CD4-positive, alpha-beta T cell (primary cell): ENCODE measurements at regions not wholly inside any gene's neighbourhood (a gene's known extent, or its start where the extent isn't known, plus 50 kb on each side); places are given as distances from the start of the nearest gene placed in this dataset.

Source experiments
- ATAC-seq: fragments of 200-7000 bp; cut with Tn5 transposase; one replicate; pipeline ENCODE4 v1.10.0; 2022; ENCODE audit warnings: mild to moderate bottlenecking; ENCODE audit not compliant: poor library complexity
- CTCF ChIA-PET: fragments of 350-600 bp; sonication (Branson Sonifier 250); formaldehyde crosslinking; loops from one replicate; lab custom pipeline; 2021; ENCODE audit warnings: antibody characterized with exemption, inconsistent platforms; lab: Charles Lee
- POLR2A ChIA-PET: fragments of 350-600 bp; sonication (Branson Sonifier 250); formaldehyde crosslinking; loops from one replicate; lab custom pipeline; 2021; ENCODE audit warnings: antibody characterized with exemption, inconsistent platforms; lab: Charles Lee
- DNase-seq, 14 experiments: peaks; one replicate each; pipeline ENCODE4 v3.0.0-alpha.2; 2013 to 2020; ENCODE audit warnings: mixed read lengths in 2 of 14
- H3K27ac ChIP-seq, 2 donors: one replicate each; pipeline versions ENCODE4 v1.5.1 to v1.7.0; 2013; ENCODE audit warnings: low read length in 2 of 2, low read depth in 1 of 2, mild to moderate bottlenecking in 1 of 2
- H3K27me3 ChIP-seq, 2 experiments: 1 replicate in 1 of 2; 2 replicates in 1 of 2; pipeline versions ENCODE4 v1.6.1 to v1.7.0; 2013; ENCODE audit warnings: low read length in 2 of 2, control low read depth in 1 of 2, mild to moderate bottlenecking in 1 of 2, moderate library complexity in 1 of 2; ENCODE audit not compliant: insufficient read depth in 2 of 2, control insufficient read depth in 1 of 2
- H3K36me3 ChIP-seq: one replicate; pipeline ENCODE4 v1.6.1; 2013; ENCODE audit warnings: low read length, control low read depth; ENCODE audit not compliant: insufficient read depth
- H3K4me1 ChIP-seq: one replicate; pipeline ENCODE4 v1.6.1; 2013; ENCODE audit warnings: low read length, control low read depth; ENCODE audit not compliant: insufficient read depth
- H3K4me3 ChIP-seq: one replicate; pipeline ENCODE4 v1.5.1; 2013; ENCODE audit warnings: mild to moderate bottlenecking, low read length, moderate library complexity
- H3K9me3 ChIP-seq, 2 experiments: 1 replicate in 1 of 2; 2 replicates in 1 of 2; pipeline versions ENCODE4 v1.6.1 to v1.7.0; 2013; ENCODE audit warnings: low read length in 2 of 2, mild to moderate bottlenecking in 2 of 2, control low read depth in 1 of 2, moderate library complexity in 1 of 2; ENCODE audit not compliant: control insufficient read depth in 1 of 2, insufficient read depth in 1 of 2
- H3K27ac Mint-ChIP-seq: one replicate; pipeline ENCODE4 v1.8.0; 2020; ENCODE audit warnings: mixed read lengths
- H3K27me3 Mint-ChIP-seq: one replicate; pipeline ENCODE4 v1.8.0; 2021; ENCODE audit warnings: mixed read lengths
- H3K36me3 Mint-ChIP-seq: one replicate; pipeline ENCODE4 v1.8.0; 2021; ENCODE audit warnings: low read depth, mixed read lengths
- H3K4me1 Mint-ChIP-seq: one replicate; pipeline ENCODE4 v1.8.0; 2021; ENCODE audit warnings: low read depth, mixed read lengths
- H3K4me3 Mint-ChIP-seq: one replicate; pipeline ENCODE4 v1.8.0; 2020; ENCODE audit warnings: mild to moderate bottlenecking, mixed read lengths
- H3K9me3 Mint-ChIP-seq: one replicate; pipeline ENCODE4 v1.8.0; 2020; ENCODE audit warnings: mixed read lengths
- intact Hi-C, 2 experiments: fragments of 100-400 bp; cut with DNase I in 1 of 2; cut with micrococcal nuclease in 1 of 2; formaldehyde crosslinking; loops; one replicate each; pipeline versions ENCODE4 v1.15.1 to v1.9.0; 2023 to 2025; cut with DNase I, micrococcal nuclease
- TF ChIP-seq, protein P1 (sequence below): fragments of 200-600 bp; IDR thresholded peaks from one replicate; pipeline ENCODE4 v1.8.0; 2022; ENCODE audit warnings: antibody characterized with exemption, mild to moderate bottlenecking

DNA sequence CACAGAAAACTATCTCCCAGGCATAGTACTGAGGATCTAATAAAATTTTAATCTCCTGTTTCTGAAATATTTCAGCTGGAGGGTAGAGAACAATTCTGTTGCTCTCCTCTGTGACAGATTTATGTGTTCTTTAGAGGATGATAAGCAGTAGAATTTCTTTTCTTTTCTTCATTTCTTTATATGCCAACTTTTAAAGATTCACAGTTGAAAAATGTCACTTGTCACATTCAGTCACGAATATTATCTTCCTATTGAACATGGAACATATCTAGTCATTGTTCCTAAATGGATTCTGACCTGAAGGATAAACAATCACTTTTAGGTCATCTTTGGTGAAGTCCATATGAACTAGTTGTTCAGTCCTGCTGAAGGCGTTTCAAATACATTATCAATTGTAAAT lies 585.5 kb upstream of the DPPA4 start:
- TF ChIP-seq, protein P1, sequence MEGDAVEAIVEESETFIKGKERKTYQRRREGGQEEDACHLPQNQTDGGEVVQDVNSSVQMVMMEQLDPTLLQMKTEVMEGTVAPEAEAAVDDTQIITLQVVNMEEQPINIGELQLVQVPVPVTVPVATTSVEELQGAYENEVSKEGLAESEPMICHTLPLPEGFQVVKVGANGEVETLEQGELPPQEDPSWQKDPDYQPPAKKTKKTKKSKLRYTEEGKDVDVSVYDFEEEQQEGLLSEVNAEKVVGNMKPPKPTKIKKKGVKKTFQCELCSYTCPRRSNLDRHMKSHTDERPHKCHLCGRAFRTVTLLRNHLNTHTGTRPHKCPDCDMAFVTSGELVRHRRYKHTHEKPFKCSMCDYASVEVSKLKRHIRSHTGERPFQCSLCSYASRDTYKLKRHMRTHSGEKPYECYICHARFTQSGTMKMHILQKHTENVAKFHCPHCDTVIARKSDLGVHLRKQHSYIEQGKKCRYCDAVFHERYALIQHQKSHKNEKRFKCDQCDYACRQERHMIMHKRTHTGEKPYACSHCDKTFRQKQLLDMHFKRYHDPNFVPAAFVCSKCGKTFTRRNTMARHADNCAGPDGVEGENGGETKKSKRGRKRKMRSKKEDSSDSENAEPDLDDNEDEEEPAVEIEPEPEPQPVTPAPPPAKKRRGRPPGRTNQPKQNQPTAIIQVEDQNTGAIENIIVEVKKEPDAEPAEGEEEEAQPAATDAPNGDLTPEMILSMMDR, result no peak
- ChIA-PET POLR2A (no interaction called here), CTCF (no interaction called here)
- DNase-seq (no peak), ATAC-seq (no peak)
- no peak overlapping the region for H3K27ac ChIP-seq
- intact Hi-C loops, result no loop called here
- H3K4me3 ChIP-seq, result no peak overlapping the region
- no peaks in the 10 kb centered on the region for H3K4me1 ChIP-seq
- Mint-ChIP-seq H3K4me3 (no peak overlapping the region), H3K27me3 (no peaks in the 10 kb centered on the region), H3K36me3 (no peaks in the 10 kb centered on the region), H3K9me3 (no peaks in the 10 kb centered on the region), H3K27ac (no peak overlapping the region), H3K4me1 (no peaks in the 10 kb centered on the region)
- H3K36me3 ChIP-seq, result no peaks in the 10 kb centered on the region
- no peaks in the 10 kb centered on the region for H3K27me3 ChIP-seq
- H3K9me3 ChIP-seq, result no peaks in the 10 kb centered on the region

DNA sequence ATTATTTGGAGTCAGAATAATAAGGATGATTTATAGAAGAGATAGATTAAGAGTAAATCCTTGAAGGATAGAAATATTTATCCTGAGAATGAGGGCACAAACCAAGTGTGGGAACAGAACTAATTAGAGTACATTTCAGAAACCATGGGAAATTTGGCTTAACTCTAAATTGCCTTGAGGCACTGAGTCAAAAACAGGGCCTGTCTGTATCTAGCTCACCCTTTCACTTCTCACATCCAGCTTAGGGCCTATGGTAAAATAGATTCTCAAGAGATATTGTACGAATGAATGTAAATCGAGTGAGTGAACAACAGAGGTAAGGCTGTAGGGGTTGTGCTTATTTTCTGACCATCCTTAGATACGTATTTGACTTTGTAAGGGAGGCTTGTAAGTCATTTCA lies 586.1 kb upstream of the DPPA4 start:
- TF ChIP-seq, protein P1, result no peak
- ChIA-PET POLR2A (interaction anchor here (0.9 kb wide), 1 partner anchor 13 kb away, joined by 4 read pairs; no protein-coding TSS in a partner anchor), CTCF (no interaction called here)
- H3K9me3 Mint-ChIP-seq, result no peaks in the 10 kb centered on the region
- intact Hi-C loops, result no loop called here
- H3K27me3 Mint-ChIP-seq, result no peaks in the 10 kb centered on the region
- no peaks in the 10 kb centered on the region for H3K4me1 Mint-ChIP-seq
- no peak overlapping the region for H3K27ac Mint-ChIP-seq
- DNase-seq (no peak), ATAC-seq (no peak)
- no peak overlapping the region for H3K4me3 ChIP-seq
- no peaks in the 10 kb centered on the region for H3K4me1 ChIP-seq
- no peaks in the 10 kb centered on the region for H3K36me3 ChIP-seq
- no peak overlapping the region for H3K27ac ChIP-seq
- H3K36me3 Mint-ChIP-seq, result no peaks in the 10 kb centered on the region
- no peak overlapping the region for H3K4me3 Mint-ChIP-seq
- no peaks in the 10 kb centered on the region for H3K9me3 ChIP-seq
- no peaks in the 10 kb centered on the region for H3K27me3 ChIP-seq

GRCh38 chr3:109924196-109924595 lies 586.9 kb upstream of the DPPA4 start:
- no peaks in the 10 kb centered on the region for H3K27me3 Mint-ChIP-seq
- no peak overlapping the region for H3K27ac ChIP-seq
- POLR2A ChIA-PET, result no interaction called here
- no peak for DNase-seq
- no peak overlapping the region for H3K4me3 ChIP-seq
- H3K27ac Mint-ChIP-seq, result no peak overlapping the region
- no peaks in the 10 kb centered on the region for H3K9me3 Mint-ChIP-seq
- no peaks in the 10 kb centered on the region for H3K27me3 ChIP-seq
- H3K4me3 Mint-ChIP-seq, result no peak overlapping the region
- H3K36me3 ChIP-seq, result no peaks in the 10 kb centered on the region
- CTCF ChIA-PET, result no interaction called here
- H3K4me1 Mint-ChIP-seq, result no peaks in the 10 kb centered on the region
- H3K4me1 ChIP-seq, result no peaks in the 10 kb centered on the region
- intact Hi-C loops, result no loop called here
- TF ChIP-seq, protein P1, result no peak
- H3K36me3 Mint-ChIP-seq, result no peaks in the 10 kb centered on the region
- ATAC-seq, result no peak
- no peaks in the 10 kb centered on the region for H3K9me3 ChIP-seq
